Ureter (tissue), 1 donor: ENCODE measurements at regions not wholly inside any gene's neighbourhood (a gene's known extent, or its start where the extent isn't known, plus 50 kb on each side); places are given as distances from the start of the nearest gene placed in this dataset.

ENCODE experiments used
- DNase-seq: peaks from one replicate; pipeline ENCODE4 v3.0.0-alpha.2; 2020; ENCODE audit warnings: low spot score
- donor health status: DM: yes; HTN: yes; CAD: no.

DNA sequence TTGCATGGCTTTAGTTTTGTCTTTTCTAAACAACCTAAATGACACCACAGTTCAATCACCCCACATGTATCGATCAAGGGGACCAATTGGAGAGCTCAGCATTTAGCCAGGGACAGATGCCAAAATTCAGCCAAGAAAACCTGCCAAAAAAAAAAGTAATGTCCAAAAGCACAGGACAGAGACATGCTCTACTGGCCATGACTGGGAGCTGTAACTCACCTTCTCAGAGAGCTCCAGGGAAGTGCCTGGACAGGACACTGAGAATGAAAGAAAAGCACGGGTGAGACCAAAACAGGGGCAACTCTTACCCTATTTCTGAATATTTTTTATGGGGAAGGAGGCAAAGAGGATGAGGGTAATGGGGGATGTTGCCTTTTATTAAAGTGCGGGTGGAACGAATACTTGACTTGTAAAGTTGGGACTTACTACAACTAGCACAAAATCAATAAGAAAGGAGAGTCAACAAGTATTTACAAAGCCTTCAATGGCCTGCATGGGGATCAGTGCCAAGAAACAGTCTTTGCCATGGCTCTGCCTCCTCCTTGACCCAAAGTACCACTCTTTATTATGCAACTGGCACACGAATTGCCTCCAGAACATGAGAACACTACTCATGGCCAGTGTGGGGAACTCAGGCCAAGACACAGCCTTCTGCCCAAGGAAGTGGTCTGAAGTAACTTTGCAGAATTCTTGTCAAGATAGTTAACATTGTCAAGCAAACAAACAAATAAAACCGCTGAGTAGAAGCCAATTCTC is 72.9 kb upstream of the HK2 start:
- peak; percentile 14 for DNase-seq

DNA sequence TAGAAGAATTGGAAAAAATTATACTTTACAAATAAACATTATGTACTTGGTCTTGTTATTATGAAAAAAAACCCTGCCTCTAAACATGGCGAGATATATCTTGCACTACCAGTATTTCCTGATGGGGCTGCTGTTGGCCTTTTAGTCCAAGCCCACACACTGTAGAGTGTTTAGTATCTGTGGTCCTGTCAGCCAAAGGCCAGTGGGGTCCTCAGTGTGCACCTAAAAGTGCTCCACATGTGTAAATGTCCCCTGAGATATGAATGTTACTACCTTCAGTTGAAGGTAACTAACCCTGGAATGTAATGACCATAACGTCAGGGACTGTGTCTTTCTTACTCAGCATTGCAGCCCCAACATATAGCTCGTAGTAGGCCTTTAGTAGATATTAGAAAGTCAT is 71.1 kb upstream of the HK2 start:
- DNase-seq, result peak; percentile 27

DNA sequence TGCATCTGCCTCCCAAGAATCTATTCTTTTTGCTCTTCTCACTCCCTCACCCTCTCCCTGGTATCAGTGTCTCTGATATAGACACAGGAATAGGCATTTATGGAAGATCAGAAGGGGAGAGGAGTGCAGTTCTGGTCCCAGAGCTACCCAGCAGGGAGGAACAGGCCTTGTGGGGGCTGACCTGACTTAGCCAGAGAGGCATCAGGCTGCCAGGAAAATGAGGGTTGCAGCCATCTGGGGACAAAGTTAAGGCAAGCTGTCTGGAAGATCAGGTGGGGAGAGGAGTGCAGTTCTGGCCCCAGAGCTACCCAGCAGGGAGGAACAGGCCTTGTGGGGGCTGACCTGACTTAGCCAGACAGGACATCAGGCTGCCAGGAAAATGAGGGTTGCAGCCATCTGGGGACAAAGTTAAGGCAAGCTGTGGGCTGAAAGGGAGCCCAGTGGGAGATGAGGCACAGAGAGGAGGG is 69.9 kb upstream of the HK2 start:
- no peak for DNase-seq

DNA sequence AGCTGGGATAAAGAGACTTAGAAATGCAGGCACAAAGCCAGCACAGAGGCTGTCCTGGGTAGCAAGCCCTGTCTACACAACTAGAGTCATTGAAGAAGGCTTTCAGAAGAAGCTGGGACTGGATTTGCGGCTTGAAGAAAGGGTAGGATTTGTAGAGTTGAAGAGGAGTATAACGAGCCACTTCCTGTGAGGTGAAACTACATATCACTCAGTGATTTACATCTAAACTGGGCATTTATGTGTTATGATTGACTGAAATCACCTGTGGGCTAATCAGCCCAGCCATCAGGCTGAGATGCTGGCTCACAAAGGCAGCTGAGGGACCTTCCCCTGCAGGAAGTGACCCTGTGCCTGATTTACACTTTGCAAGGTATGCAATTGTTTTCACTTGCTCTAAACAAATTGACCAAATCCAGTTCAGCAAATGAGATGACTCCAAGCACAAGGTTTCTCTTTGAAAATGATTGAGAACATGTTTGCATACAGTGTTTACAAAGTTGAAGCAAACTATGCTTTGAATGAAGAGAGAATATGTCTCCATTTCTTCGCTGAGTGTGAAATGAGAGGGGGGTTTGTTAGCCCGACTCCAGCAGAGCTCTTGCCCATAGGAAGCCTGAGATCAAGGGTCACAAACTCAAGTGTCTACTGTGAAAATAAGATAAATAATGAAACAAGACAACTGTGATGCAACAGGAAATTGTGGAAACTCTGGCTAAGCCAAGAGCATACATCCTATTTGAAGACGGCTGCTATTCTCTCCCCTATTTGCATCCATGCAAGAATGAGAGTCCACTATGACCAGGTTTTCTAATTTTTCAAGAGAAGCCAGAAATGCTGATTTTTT is 69.3 kb upstream of the HK2 start:
- no peak for DNase-seq

DNA sequence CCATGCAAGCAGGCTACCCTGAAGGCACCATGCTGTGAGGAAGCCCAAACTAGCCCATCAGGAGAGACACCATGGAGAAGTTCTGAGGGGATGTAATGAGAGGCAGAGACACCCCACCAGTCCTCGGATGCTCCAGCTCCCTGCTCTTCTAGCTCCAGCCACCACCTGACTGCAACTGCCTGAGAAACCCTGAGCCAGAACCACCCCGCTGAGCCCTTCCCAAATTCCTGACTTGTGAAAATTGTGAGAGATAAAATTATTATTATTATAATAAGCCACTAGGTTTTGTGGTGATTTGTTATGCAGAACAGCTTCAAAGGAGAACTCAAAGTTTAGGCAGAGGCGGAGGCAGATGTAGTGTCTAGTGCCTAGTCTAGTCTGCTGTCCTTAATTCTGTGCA is 67.1 kb upstream of the HK2 start:
- DNase-seq, result no peak

DNA sequence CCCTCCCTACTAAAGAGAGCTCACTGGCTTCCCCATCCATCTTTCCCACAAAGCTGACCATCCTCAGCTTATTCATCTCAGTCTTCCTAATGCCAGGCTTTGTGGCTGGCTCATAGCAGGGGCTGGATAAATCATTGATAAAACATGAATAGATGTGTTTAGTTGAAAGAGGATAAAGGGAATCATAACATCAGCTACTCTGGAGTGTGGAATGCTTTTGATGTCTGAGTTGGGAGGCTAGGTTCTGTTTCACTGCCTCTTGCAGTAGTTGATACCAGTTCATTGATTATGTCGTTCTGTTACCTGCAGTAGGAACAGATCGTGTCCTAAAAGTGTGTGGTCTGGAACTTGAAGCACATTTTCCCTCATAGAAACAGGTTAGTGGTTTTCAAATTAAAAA is 66.3 kb upstream of the HK2 start:
- no peak for DNase-seq

DNA sequence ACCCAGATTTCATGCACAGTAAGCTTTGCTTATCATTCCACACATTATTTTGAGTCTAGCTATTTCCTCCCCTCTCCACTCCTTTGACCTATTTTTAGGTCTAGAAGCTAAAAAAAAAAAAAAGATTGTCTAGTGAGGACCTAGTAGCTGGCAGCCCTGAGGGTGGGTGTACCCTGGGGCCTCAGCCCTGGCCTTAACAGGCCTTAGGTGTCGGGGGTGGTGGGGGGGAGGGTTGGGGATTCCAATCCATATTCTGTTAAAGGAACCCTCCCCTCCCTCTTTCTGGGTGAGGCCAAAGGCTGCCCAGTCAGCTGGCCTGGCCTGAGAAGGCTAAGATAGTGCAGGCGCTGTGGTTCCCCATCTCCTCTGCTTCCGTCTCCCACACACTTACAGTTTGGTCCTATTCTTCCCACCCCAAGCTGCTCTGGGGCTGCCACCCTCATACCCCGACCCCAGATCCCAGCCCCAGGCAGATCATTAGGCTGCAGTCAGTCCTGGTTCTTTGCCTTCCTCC is 65.5 kb upstream of the HK2 start:
- no peak for DNase-seq

DNA sequence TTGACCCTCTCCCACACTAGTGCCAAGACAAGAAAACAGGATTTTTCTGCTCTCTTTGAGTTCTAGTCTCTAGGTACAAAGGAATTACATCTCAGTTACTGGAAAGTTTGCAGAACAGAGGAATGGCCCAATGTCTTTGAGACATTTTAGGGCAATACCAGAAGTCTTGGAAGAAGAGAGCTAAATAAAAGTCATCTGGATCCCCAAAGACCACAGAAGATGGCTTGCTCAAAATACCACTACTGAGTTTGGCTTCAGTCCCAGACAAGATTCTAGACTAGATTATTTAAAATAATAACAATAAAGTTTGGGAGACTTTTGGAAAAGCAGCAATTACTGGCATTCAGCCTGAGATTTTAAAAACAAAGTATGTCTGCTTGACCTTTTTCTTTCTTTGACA is 61.9 kb upstream of the HK2 start:
- no peak for DNase-seq

DNA sequence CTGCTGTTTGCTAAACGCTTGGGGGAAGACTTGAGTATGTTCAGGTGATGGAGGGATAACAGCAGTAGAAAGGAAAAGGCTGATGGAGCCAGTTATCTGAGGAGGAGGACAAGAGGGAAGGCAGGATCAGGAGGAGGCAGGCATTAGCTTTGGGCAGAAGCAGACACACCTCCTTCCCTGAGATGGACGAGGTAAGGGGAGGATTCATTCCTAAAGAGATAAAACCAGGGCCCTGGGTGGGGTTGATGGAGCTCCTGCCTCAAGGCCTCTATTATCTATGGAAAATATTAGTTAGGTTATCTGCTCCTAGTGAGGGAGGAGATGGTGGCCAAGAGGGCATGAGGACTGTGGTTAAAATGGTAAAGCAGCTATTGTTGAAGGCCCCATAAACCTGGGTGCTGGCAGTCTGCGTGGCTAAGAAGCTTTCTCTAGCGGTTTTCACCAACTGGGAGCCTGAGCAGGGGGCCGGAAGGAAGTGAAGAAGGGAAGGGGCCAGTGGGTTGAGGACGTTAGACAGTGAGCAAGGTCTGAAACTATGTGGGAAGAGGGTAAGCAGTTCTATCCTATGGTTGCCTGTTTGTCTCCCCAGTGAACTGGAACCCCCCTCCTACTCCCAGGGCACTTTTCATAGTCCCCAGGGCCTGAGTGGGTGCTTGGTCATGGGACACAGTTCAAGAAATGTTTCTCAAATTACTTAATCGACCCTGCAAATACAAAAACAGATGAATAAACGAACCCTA is 56.6 kb upstream of the HK2 start:
- DNase-seq, result no peak

DNA sequence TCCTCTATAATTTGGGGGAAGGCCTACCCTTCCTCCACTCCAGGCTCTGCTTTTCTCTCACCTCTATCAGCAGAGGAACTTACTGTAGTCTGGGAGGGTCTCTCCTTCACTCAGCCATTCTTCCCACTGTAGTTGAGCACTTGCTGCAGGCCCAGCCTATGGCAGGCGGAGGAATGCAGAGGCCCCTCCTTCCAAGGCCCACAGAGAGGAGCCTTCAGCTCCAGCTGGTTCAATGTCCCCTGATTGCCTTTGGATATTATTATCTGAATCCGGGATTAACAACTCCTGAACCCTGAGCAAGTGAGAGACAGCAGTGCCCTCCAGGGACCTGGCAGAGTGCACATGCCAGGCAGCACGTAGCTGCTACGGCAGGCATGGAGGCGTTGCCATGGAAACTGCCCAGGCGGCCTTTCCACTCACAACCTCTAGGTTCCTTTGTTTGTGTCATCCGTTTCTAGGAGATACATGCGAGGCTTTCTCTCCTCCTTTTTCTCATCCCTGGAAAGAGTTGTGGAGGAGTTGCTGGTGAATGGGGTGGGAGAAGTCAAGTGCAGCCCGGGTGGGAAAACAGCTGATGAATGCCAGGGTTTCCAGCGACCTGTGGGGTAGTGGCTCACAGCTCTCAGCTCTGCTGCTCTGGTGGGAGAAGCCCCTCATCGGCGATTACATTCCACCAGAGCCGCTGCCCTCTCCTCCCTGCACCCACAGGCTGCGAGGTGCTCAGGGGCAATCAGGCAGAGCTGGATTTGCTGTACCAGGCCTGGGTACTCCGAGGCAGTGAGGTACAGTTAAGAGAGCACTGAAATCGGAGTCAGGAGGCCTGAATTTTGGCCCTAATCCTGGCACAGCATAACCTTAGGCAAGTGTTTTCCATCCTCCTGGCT is 55.3 kb upstream of the HK2 start:
- DNase-seq, result no peak

DNA sequence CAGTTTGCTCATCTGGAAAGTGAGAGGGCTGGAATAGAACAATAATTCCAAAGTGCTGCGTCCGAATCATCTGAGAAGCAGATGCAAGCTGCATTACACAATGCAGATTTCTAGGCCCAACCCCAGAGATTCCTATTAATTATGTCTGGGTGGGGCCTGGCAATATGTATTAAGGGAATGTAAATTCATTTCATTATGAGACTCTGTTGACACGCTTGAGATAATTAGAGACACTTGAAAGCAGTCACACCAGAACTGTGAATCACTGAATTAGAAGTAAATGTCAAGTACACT is 54.7 kb upstream of the HK2 start:
- DNase-seq, result no peak

DNA sequence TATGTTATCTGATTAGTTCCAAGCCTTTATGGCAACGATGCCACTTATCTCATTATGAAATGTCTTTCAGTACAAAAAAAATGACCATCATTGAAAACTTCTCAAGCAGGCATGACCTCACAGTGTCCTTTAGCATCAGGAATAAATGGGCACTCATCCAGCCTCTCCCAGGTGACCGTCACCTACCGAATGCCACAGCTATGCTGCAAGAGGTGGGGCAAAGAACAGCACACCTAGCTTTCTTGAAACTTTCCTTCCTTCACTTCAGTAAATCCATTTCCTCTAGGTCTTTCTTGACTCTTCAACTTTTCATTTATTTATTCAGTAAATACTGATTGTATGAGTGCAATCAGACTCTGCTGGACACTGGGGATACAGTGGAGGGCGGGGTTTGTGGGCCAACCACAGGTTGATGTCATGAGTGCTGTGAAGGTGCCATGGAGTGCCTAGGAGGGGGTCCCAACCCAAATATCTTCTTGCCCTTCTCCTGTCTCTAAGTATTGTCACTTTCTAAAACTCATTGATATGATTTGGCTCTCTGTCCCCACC is 54.3 kb upstream of the HK2 start:
- DNase-seq, result no peak
